GM19035 (cell line): ENCODE measurements at regions not wholly inside any gene's neighbourhood (a gene's known extent, or its start where the extent isn't known, plus 50 kb on each side); places are given as distances from the start of the nearest gene placed in this dataset.

Experiments used
- ATAC-seq: cut with Tn5 transposase; IDR thresholded peaks from one replicate; pipeline ENCODE4 v1.9.1; 2021; ENCODE audit not compliant: unreplicated experiment

- ATAC-seq, result no peak
These were observed 764.0 kb downstream of the SUCLG1 start for GRCh38 chr2:83695037-83695436.

- no peak for ATAC-seq
These were observed 769.7 kb downstream of the SUCLG1 start for GRCh38 chr2:83689402-83689801.

- ATAC-seq, result no peak
These were observed 772.2 kb downstream of the SUCLG1 start for GRCh38 chr2:83686863-83687262.

- no peak for ATAC-seq
These were observed 785.0 kb downstream of the SUCLG1 start for GRCh38 chr2:83674050-83674449.

- no peak for ATAC-seq
These were observed 793.2 kb downstream of the SUCLG1 start for GRCh38 chr2:83665894-83666293.

GRCh38 chr2:83665154-83665553 lies 793.9 kb downstream of the SUCLG1 start:
- ATAC-seq, result no peak

GRCh38 chr2:83661711-83662110 lies 797.4 kb downstream of the SUCLG1 start:
- ATAC-seq, result no peak

GRCh38 chr2:83654091-83654611 lies 804.9 kb downstream of the SUCLG1 start:
- no peak for ATAC-seq

- ATAC-seq, result no peak
These were observed 808.2 kb downstream of the SUCLG1 start for GRCh38 chr2:83650898-83651297.

- ATAC-seq, result no peak
These were observed 808.9 kb downstream of the SUCLG1 start for GRCh38 chr2:83650161-83650560.

- no peak for ATAC-seq
These were observed 818.6 kb downstream of the SUCLG1 start for GRCh38 chr2:83640506-83640905.

- no peak for ATAC-seq
These were observed 825.7 kb downstream of the SUCLG1 start for GRCh38 chr2:83633423-83633822.

- no peak for ATAC-seq
These were observed 828.7 kb downstream of the SUCLG1 start for GRCh38 chr2:83630351-83630750.

GRCh38 chr2:83615511-83615910 lies 843.6 kb downstream of the SUCLG1 start:
- ATAC-seq, result no peak

GRCh38 chr2:83613178-83613577 lies 845.9 kb downstream of the SUCLG1 start:
- ATAC-seq, result no peak

GRCh38 chr2:83602753-83603152 lies 856.3 kb downstream of the SUCLG1 start:
- no peak for ATAC-seq

- ATAC-seq, result no peak
These were observed 862.3 kb downstream of the SUCLG1 start for GRCh38 chr2:83596592-83597282.

- no peak for ATAC-seq
These were observed 863.2 kb downstream of the SUCLG1 start for GRCh38 chr2:83595926-83596325.

GRCh38 chr2:83595121-83595690 lies 863.9 kb downstream of the SUCLG1 start:
- ATAC-seq, result no peak

- ATAC-seq, result no peak
These were observed 864.6 kb downstream of the SUCLG1 start for GRCh38 chr2:83594241-83595120.

GRCh38 chr2:83587309-83587708 lies 871.8 kb downstream of the SUCLG1 start:
- ATAC-seq, result no peak

GRCh38 chr2:83585250-83585649 lies 873.8 kb downstream of the SUCLG1 start:
- no peak for ATAC-seq
